HG02970 (cell line): ENCODE measurements at regions not wholly inside any gene's neighbourhood (a gene's known extent, or its start where the extent isn't known, plus 50 kb on each side); places are given as distances from the start of the nearest gene placed in this dataset.

Experiments
- ATAC-seq: cut with Tn5 transposase; IDR thresholded peaks from one replicate; pipeline ENCODE4 v1.9.1; 2021; ENCODE audit warnings: mild to moderate bottlenecking, moderate library complexity, moderate number of reproducible peaks; ENCODE audit not compliant: unreplicated experiment, low FRiP score

- no peak for ATAC-seq
Measured at GRCh38 chr5:98557916-98558315, 215.5 kb upstream of the RGMB start.

GRCh38 chr5:98563885-98564653 lies 209.4 kb upstream of the RGMB start:
- no peak for ATAC-seq

- ATAC-seq, result no peak
Measured at GRCh38 chr5:98564836-98565235, 208.6 kb upstream of the RGMB start.

GRCh38 chr5:98568336-98568735 lies 205.1 kb upstream of the RGMB start:
- no peak for ATAC-seq

DNA sequence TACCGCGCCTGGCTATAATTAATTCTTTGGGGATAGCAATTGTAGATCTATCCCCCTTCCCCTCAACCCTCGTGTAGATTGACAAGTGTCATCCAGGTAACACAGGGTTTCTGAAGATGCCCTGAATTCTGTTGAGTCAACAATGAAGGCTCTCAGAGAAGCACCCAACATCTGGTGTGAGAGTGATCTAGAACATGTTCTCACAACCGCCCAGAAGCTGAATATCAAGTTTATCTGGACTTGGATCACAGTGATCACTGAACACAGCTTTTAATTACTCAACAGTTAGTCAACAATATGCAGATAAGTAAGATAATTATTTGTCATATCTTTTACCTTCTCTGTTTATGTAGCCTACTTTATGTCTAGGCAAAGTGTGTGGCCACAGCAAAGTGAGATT lies 204.2 kb upstream of the RGMB start:
- ATAC-seq, result no peak

DNA sequence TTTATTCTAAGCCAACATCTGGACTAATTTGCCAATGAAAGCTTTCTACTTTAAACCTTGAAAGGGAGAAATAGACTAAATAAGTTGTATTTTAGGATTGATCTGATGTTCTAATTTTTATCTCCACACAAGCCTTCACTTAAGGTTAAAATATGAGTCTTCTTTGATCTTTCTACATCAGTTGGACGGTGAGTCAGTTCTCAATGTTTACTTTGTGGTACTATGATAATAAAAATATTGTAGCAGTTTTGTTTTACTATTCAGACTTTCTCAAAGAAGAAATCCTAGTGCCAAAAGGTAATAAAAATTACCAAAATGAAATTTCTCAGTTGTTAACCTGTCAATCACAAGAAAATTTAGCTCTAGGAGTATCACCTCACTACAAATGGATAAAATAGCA lies 203.5 kb upstream of the RGMB start:
- ATAC-seq, result no peak

- ATAC-seq, result no peak
Measured at GRCh38 chr5:98570661-98571191, 202.7 kb upstream of the RGMB start.

DNA sequence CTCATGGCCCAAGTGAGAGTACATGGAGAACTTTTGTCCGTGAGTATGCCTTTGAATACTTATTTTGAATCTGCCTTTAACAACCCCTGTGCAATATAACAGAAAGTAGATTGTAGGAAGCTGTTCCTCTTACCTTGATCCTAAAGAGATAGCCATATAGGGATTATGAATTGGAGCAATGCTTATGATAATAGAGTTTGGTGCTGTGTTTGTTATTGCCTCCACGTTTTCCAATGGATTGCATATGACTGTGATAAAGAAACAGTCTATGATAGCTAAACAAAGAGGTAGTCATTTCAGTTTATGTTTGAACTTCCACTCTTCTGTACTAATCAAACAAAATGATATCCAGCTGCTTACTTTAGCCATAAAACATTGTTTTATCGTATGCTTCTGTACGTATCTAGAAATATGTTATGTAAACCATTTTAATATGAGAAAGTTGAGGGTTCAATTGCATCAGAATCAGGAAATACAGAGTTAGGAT lies 199.6 kb upstream of the RGMB start:
- ATAC-seq, result no peak

- no peak for ATAC-seq
Measured at GRCh38 chr5:98576275-98576674, 197.2 kb upstream of the RGMB start.

DNA sequence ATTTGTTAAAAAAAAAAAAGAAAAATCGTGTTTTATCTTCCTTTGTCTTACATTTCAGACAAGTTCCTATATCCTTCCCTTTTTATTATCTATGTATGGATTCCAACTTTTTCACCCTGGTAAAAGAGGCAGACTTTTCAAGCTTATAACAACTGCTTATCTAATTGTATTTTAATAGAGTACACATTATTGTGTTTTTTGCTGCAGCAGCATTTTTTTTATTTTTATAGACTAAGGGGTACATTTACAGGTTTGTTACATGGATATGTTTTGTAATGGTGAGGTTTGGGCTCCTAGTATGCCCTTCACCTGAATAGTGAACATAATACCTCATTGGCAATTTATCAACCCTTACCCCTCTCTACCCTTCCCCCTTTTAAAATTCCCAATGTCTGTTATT lies 195.0 kb upstream of the RGMB start:
- no peak for ATAC-seq

- ATAC-seq, result no peak
Measured at GRCh38 chr5:98581112-98581997, 192.1 kb upstream of the RGMB start.

DNA sequence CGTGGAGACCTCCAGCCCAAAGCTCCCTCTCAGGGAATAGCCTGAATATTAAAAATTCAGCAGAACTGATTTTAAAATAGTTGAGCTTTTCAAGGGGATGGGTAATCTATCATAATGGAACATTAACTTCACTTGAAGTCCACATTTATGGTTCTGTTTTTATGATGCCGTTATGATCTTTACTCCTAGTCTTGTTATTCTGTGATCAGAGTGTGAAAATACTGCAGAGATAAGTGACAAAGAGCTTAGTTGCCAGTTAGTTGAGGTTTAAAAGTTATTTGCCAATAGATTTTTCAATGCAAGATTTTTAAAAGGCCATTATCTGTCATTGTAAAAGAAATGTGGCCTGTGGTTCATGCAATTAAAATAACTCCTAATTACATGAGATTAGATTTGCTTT lies 189.9 kb upstream of the RGMB start:
- no peak for ATAC-seq

- no peak for ATAC-seq
Measured at GRCh38 chr5:98585661-98586310, 187.7 kb upstream of the RGMB start.

GRCh38 chr5:98586581-98586980 lies 186.9 kb upstream of the RGMB start:
- ATAC-seq, result no peak

DNA sequence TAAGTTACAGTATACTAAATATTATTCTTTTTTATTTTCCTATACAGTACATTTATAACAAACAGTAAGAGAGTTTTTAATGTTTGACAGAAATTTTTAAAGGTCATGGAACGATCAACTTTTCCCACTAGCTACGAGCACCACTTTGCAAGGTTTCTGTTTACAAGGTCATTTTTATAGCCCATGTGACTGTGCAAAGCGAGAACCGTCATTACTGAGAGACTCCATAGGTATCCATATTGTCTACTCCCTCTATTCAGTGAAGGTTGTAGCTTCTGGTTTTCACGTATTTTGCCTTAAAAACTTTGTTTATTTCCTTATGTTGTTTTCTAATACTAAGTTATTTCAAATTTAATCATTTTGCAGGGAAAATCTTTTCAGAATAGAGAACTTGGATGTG lies 186.3 kb upstream of the RGMB start:
- ATAC-seq, result no peak

DNA sequence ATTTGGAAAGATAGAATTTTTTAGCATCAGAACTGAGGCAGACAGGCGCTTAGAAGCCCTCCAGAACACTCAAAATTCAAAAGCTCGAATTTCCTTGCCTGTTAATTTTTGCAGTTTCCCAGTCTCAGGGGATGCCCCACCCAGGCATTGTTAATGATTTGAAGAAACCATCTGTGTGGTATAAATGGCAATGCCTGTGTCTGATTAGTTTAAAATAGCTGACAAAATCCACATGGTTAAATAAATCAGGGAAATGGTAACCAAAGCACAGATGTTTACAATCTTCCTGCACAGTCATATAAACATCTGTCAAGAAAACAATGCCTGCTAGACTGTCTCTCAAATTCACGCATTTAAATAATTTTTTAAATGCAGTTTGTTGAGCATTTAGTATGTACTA lies 185.2 kb upstream of the RGMB start:
- ATAC-seq, result no peak

GRCh38 chr5:98593418-98593817 lies 180.0 kb upstream of the RGMB start:
- no peak for ATAC-seq

DNA sequence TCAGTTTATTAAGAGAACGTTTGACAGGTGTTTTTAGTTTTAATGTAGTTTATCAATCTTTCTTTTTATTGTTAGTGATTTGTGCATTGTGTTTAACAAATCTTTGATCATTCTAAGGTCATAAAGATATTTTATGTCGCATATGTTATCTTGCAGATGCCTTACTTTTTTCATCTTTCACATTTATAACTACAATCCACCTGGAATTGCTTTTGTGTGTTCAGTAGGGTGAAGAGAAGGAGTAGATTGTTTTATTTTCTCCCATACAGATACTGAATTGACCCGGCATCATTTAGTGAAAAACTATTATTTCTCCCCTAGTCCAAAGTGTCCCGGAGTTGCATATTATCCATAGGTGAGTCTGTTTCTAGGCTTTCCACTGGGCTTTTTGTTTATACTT lies 179.4 kb upstream of the RGMB start:
- ATAC-seq, result no peak

DNA sequence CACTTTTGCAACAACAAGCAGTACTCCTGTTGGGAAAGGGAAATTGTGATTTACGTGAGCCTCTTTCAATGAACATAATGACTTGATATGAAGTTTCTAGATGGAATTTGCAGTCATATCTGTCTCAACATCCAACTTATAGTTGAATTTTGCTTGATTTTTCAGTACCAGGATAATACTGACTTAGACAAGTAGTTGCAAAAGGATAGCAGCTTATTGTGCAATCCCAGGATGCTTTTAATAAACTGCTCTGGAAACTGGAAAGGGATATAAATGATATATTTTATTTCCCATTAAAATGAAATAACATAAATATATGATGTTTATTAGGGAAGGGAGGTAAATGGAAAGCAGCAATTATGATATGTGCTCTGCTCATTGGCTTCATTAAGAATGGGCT lies 174.4 kb upstream of the RGMB start:
- no peak for ATAC-seq

GRCh38 chr5:98602534-98603112 lies 170.8 kb upstream of the RGMB start:
- ATAC-seq, result no peak

DNA sequence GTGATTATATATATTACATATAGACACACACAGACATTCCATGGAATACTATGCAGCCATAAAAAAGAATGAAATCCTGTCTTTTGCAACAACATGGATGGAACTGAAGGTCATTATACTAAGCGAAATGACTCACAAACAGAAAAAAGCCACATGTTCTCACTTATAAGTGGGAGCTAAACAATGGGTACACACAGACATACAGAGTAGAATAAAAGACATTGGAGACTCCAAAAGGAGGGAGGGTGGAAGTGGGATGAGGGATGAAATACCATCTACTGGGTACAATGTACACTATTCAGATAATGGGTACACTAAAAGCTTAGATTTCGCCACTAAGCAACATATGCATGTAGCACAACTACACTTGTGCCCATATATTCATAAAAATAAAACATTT lies 170.0 kb upstream of the RGMB start:
- no peak for ATAC-seq
